ENCODE measurements at regions not wholly inside any gene's neighbourhood (a gene's known extent, or its start where the extent isn't known, plus 50 kb on each side); places are given as distances from the start of the nearest gene placed in this dataset.
"Not testable (repeated sequence)": the region's sequence is repeated elsewhere in the genome, so short reads cannot be mapped to it uniquely, and the experiment has no call there.

GRCh38 chr7:121689749-121690148 lies 183.2 kb upstream of the PTPRZ1 start:
- H3K27me3 ChIP-seq (ENCODE audit: control insufficient read depth in 2 of 2, insufficient read depth in 2 of 2, low read length in 2 of 2), result no peaks in the 10 kb centered on the region
- H3K36me3 ChIP-seq (ENCODE audit: control insufficient read depth in 2 of 2, insufficient read depth in 2 of 2, low read length in 2 of 2), result no peaks in the 10 kb centered on the region
- no peak overlapping the region for H3K9ac ChIP-seq (ENCODE audit: low read depth in 1 of 2, low read length in 2 of 2)
- no peak overlapping the region for H3K4me3 ChIP-seq (ENCODE audit: low read length in 2 of 2)
- no peaks in the 10 kb centered on the region for H3K9me3 ChIP-seq (ENCODE audit: control insufficient read depth in 2 of 2, low read length in 2 of 2)
- no peaks in the 10 kb centered on the region for H3K4me1 ChIP-seq (ENCODE audit: control insufficient read depth in 2 of 2, insufficient read depth in 2 of 2, low read length in 2 of 2)
- H3K27ac ChIP-seq (ENCODE audit: low read depth in 2 of 2, low read length in 2 of 2), result no peak overlapping the region

GRCh38 chr7:121681700-121682099 lies 191.3 kb upstream of the PTPRZ1 start:
- H3K9me3 ChIP-seq (ENCODE audit: control insufficient read depth in 2 of 2, low read length in 2 of 2), result no peaks in the 10 kb centered on the region
- no peaks in the 10 kb centered on the region for H3K27me3 ChIP-seq (ENCODE audit: control insufficient read depth in 2 of 2, insufficient read depth in 2 of 2, low read length in 2 of 2)
- no peak overlapping the region for H3K4me3 ChIP-seq (ENCODE audit: low read length in 2 of 2)
- no peaks in the 10 kb centered on the region for H3K4me1 ChIP-seq (ENCODE audit: control insufficient read depth in 2 of 2, insufficient read depth in 2 of 2, low read length in 2 of 2)
- H3K27ac ChIP-seq (ENCODE audit: low read depth in 2 of 2, low read length in 2 of 2), result no peak overlapping the region
- H3K36me3 ChIP-seq (ENCODE audit: control insufficient read depth in 2 of 2, insufficient read depth in 2 of 2, low read length in 2 of 2), result no peaks in the 10 kb centered on the region
- H3K9ac ChIP-seq (ENCODE audit: low read depth in 1 of 2, low read length in 2 of 2), result no peak overlapping the region

DNA sequence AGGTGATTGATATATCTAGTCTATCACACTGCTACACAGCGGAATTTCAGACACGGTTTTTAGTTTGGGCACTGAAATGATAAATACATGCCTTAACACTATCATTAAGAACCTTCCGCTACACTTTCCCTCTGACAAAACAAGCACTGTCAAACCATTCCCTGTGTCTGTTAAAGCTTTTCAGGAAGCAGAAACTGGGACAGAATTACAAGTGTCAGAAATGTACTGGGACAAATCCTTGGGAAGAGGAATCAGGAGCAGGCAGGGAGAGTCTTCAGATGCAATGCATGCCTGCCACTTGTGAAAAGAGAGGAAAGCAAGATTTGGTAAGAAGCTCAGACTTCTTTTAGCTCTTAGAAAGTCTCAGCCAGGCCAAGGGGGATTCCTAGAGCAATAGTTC lies 196.8 kb upstream of the PTPRZ1 start:
- Histone ChIP-seq H3K4me3 (ENCODE audit: low read length in 2 of 2) (no peak overlapping the region), H3K36me3 (ENCODE audit: control insufficient read depth in 2 of 2, insufficient read depth in 2 of 2, low read length in 2 of 2) (no peaks in the 10 kb centered on the region), H3K27ac (ENCODE audit: low read depth in 2 of 2, low read length in 2 of 2) (no peak overlapping the region), H3K27me3 (ENCODE audit: control insufficient read depth in 2 of 2, insufficient read depth in 2 of 2, low read length in 2 of 2) (no peaks in the 10 kb centered on the region), H3K4me1 (ENCODE audit: control insufficient read depth in 2 of 2, insufficient read depth in 2 of 2, low read length in 2 of 2) (no peaks in the 10 kb centered on the region), H3K9ac (ENCODE audit: low read depth in 1 of 2, low read length in 2 of 2) (no peak overlapping the region), H3K9me3 (ENCODE audit: control insufficient read depth in 2 of 2, low read length in 2 of 2) (no peaks in the 10 kb centered on the region)

DNA sequence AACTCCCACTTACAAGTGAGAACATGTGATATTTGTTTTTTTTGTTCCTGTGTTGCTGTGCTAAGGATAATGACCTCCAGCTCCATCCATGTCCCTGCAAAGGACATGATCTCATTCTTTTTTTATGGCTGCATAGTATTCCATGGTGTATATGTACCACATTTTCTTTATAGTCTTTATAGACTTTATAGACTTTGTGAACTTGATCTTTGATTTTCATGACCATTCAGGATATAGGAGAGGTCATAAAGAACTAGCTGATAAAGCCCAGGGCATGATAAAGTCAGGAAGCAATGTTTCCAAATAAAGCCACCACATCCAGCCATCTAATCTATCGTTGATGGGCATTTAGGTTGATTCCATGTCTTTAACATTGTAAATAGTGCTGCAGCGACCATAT lies 198.5 kb upstream of the PTPRZ1 start:
- not testable (repeated sequence) for H3K36me3 ChIP-seq (ENCODE audit: control insufficient read depth in 2 of 2, insufficient read depth in 2 of 2, low read length in 2 of 2); H3K27me3 ChIP-seq (ENCODE audit: control insufficient read depth in 2 of 2, insufficient read depth in 2 of 2, low read length in 2 of 2); H3K27ac ChIP-seq (ENCODE audit: low read depth in 2 of 2, low read length in 2 of 2); H3K9ac ChIP-seq (ENCODE audit: low read depth in 1 of 2, low read length in 2 of 2); H3K4me1 ChIP-seq (ENCODE audit: control insufficient read depth in 2 of 2, insufficient read depth in 2 of 2, low read length in 2 of 2); H3K9me3 ChIP-seq (ENCODE audit: control insufficient read depth in 2 of 2, low read length in 2 of 2); H3K4me3 ChIP-seq (ENCODE audit: low read length in 2 of 2)

DNA sequence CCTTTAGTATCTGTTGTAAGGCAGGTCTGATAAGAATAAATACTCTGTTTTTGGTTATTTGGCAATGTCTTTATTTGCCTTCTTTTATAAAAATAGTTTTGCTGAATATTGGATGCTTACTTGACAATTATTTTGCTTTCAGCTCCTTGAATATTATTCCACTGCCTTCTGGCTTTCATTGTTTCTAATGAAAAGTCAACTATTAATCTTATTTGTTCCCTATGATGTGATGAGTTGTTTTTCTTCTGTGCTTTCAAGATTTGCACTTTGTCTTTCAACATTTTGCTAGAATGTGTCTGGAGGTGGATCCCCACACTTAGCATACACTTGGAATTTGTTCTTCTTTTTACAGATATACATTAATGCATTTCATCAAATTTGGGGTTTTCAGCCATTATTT lies 203.8 kb upstream of the PTPRZ1 start:
- H3K4me1 ChIP-seq (ENCODE audit: control insufficient read depth in 2 of 2, insufficient read depth in 2 of 2, low read length in 2 of 2), result no peaks in the 10 kb centered on the region
- H3K27me3 ChIP-seq (ENCODE audit: control insufficient read depth in 2 of 2, insufficient read depth in 2 of 2, low read length in 2 of 2), result no peaks in the 10 kb centered on the region
- H3K9ac ChIP-seq (ENCODE audit: low read depth in 1 of 2, low read length in 2 of 2), result no peak overlapping the region
- H3K36me3 ChIP-seq (ENCODE audit: control insufficient read depth in 2 of 2, insufficient read depth in 2 of 2, low read length in 2 of 2), result no peaks in the 10 kb centered on the region
- no peak overlapping the region for H3K4me3 ChIP-seq (ENCODE audit: low read length in 2 of 2)
- no peak overlapping the region for H3K27ac ChIP-seq (ENCODE audit: low read depth in 2 of 2, low read length in 2 of 2)
- no peaks in the 10 kb centered on the region for H3K9me3 ChIP-seq (ENCODE audit: control insufficient read depth in 2 of 2, low read length in 2 of 2)

GRCh38 chr7:121666306-121666705 lies 206.7 kb upstream of the PTPRZ1 start:
- Histone ChIP-seq H3K9me3 (ENCODE audit: control insufficient read depth in 2 of 2, low read length in 2 of 2) (no peaks in the 10 kb centered on the region), H3K27me3 (ENCODE audit: control insufficient read depth in 2 of 2, insufficient read depth in 2 of 2, low read length in 2 of 2) (no peaks in the 10 kb centered on the region), H3K36me3 (ENCODE audit: control insufficient read depth in 2 of 2, insufficient read depth in 2 of 2, low read length in 2 of 2) (no peaks in the 10 kb centered on the region), H3K4me3 (ENCODE audit: low read length in 2 of 2) (no peak overlapping the region), H3K4me1 (ENCODE audit: control insufficient read depth in 2 of 2, insufficient read depth in 2 of 2, low read length in 2 of 2) (no peaks in the 10 kb centered on the region), H3K27ac (ENCODE audit: low read depth in 2 of 2, low read length in 2 of 2) (no peak overlapping the region), H3K9ac (ENCODE audit: low read depth in 1 of 2, low read length in 2 of 2) (no peak overlapping the region)

DNA sequence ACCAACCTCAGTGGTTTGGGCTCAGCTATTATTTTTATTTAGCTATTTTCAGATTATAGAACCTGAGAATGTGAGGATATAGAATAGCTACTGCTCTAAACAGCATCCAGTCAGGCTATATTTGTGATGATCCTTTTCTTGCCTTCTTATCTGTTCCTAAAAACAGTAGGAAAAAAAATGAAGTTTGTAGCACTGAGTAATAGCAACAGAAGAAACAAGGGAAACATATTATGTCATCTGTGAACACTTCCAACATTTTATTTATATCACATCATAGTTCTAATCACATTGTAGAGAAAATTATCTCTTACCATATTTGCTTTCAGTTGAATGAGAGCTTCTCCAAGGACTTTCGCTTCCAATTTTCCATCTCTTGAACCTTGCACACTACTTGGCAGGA lies 229.6 kb upstream of the PTPRZ1 start:
- H3K27me3 ChIP-seq (ENCODE audit: control insufficient read depth in 2 of 2, insufficient read depth in 2 of 2, low read length in 2 of 2), result no peaks in the 10 kb centered on the region
- no peak overlapping the region for H3K4me3 ChIP-seq (ENCODE audit: low read length in 2 of 2)
- H3K9ac ChIP-seq (ENCODE audit: low read depth in 1 of 2, low read length in 2 of 2), result no peak overlapping the region
- H3K27ac ChIP-seq (ENCODE audit: low read depth in 2 of 2, low read length in 2 of 2), result no peak overlapping the region
- no peaks in the 10 kb centered on the region for H3K9me3 ChIP-seq (ENCODE audit: control insufficient read depth in 2 of 2, low read length in 2 of 2)
- no peaks in the 10 kb centered on the region for H3K4me1 ChIP-seq (ENCODE audit: control insufficient read depth in 2 of 2, insufficient read depth in 2 of 2, low read length in 2 of 2)
- no peaks in the 10 kb centered on the region for H3K36me3 ChIP-seq (ENCODE audit: control insufficient read depth in 2 of 2, insufficient read depth in 2 of 2, low read length in 2 of 2)

DNA sequence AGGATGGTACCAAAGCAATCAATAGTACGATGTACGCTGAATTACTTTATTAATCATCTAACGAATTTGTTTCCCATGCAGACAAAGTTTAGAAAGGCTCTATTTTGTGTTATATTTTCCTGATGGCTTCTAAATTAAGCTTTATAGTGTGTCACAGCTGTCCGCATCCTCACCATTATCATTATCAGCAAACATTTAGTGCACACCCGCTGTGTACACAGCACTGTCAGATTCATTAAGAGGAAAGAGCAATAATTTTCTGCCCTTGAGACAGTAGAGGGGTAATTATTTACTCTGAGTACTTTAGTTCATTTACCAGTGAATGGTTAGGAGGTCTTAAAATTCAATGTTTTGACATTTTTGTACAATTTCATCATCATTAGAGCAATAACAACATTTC lies 233.3 kb upstream of the PTPRZ1 start:
- Histone ChIP-seq H3K4me1 (ENCODE audit: control insufficient read depth in 2 of 2, insufficient read depth in 2 of 2, low read length in 2 of 2) (no peaks in the 10 kb centered on the region), H3K9me3 (ENCODE audit: control insufficient read depth in 2 of 2, low read length in 2 of 2) (no peaks in the 10 kb centered on the region), H3K4me3 (ENCODE audit: low read length in 2 of 2) (no peak overlapping the region), H3K36me3 (ENCODE audit: control insufficient read depth in 2 of 2, insufficient read depth in 2 of 2, low read length in 2 of 2) (no peaks in the 10 kb centered on the region), H3K27me3 (ENCODE audit: control insufficient read depth in 2 of 2, insufficient read depth in 2 of 2, low read length in 2 of 2) (no peaks in the 10 kb centered on the region), H3K9ac (ENCODE audit: low read depth in 1 of 2, low read length in 2 of 2) (no peak overlapping the region), H3K27ac (ENCODE audit: low read depth in 2 of 2, low read length in 2 of 2) (no peak overlapping the region)

- Histone ChIP-seq H3K27ac (ENCODE audit: low read depth in 2 of 2, low read length in 2 of 2) (no peak overlapping the region), H3K27me3 (ENCODE audit: control insufficient read depth in 2 of 2, insufficient read depth in 2 of 2, low read length in 2 of 2) (no peaks in the 10 kb centered on the region), H3K4me3 (ENCODE audit: low read length in 2 of 2) (no peak overlapping the region), H3K4me1 (ENCODE audit: control insufficient read depth in 2 of 2, insufficient read depth in 2 of 2, low read length in 2 of 2) (no peaks in the 10 kb centered on the region), H3K9ac (ENCODE audit: low read depth in 1 of 2, low read length in 2 of 2) (no peak overlapping the region), H3K9me3 (ENCODE audit: control insufficient read depth in 2 of 2, low read length in 2 of 2) (no peaks in the 10 kb centered on the region), H3K36me3 (ENCODE audit: control insufficient read depth in 2 of 2, insufficient read depth in 2 of 2, low read length in 2 of 2) (no peaks in the 10 kb centered on the region)
Measured at GRCh38 chr7:121638286-121638685, 234.7 kb upstream of the PTPRZ1 start.

DNA sequence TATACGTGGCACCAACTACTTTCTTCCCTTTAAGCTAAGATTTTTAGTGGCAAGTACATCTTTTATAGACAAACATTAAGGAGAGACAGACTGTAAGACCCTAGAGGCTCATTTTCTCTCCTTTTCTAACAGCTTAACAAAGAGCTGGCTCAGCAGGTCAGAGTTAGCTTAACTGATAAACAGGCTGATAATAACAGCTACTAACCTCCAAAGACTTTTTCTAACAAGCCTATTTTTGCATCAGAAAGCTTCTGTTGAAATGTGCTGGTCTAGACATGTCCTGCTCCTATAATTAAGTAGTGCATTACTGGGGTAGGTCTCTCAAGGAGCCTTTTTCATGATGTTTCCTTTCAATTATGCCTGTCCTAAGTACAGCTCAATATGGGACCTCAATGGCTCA lies 238.2 kb upstream of the FAM3C start:
- H3K36me3 ChIP-seq (ENCODE audit: control insufficient read depth in 2 of 2, insufficient read depth in 2 of 2, low read length in 2 of 2), result no peaks in the 10 kb centered on the region
- H3K4me3 ChIP-seq (ENCODE audit: low read length in 2 of 2), result no peak overlapping the region
- H3K4me1 ChIP-seq (ENCODE audit: control insufficient read depth in 2 of 2, insufficient read depth in 2 of 2, low read length in 2 of 2), result no peaks in the 10 kb centered on the region

GRCh38 chr7:121633186-121633585 lies 237.1 kb upstream of the FAM3C start:
- H3K4me1 ChIP-seq (ENCODE audit: control insufficient read depth in 2 of 2, insufficient read depth in 2 of 2, low read length in 2 of 2), result no peaks in the 10 kb centered on the region
- no peak overlapping the region for H3K9ac ChIP-seq (ENCODE audit: low read depth in 1 of 2, low read length in 2 of 2)
- no peaks in the 10 kb centered on the region for H3K36me3 ChIP-seq (ENCODE audit: control insufficient read depth in 2 of 2, insufficient read depth in 2 of 2, low read length in 2 of 2)
- H3K27me3 ChIP-seq (ENCODE audit: control insufficient read depth in 2 of 2, insufficient read depth in 2 of 2, low read length in 2 of 2), result no peaks in the 10 kb centered on the region
- H3K9me3 ChIP-seq (ENCODE audit: control insufficient read depth in 2 of 2, low read length in 2 of 2), result no peaks in the 10 kb centered on the region
- H3K27ac ChIP-seq (ENCODE audit: low read depth in 2 of 2, low read length in 2 of 2), result no peak overlapping the region
- no peak overlapping the region for H3K4me3 ChIP-seq (ENCODE audit: low read length in 2 of 2)

More for the DNA sequence above, 238.2 kb upstream of the FAM3C start:
- H3K27me3 ChIP-seq (ENCODE audit: control insufficient read depth in 2 of 2, insufficient read depth in 2 of 2, low read length in 2 of 2), result no peaks in the 10 kb centered on the region
- no peak overlapping the region for H3K9ac ChIP-seq (ENCODE audit: low read depth in 1 of 2, low read length in 2 of 2)
- H3K9me3 ChIP-seq (ENCODE audit: control insufficient read depth in 2 of 2, low read length in 2 of 2), result no peaks in the 10 kb centered on the region
- H3K27ac ChIP-seq (ENCODE audit: low read depth in 2 of 2, low read length in 2 of 2), result no peak overlapping the region
